ENCODE measurements at regions not wholly inside any gene's neighbourhood (a gene's known extent, or its start where the extent isn't known, plus 50 kb on each side); places are given as distances from the start of the nearest gene placed in this dataset.

DNA sequence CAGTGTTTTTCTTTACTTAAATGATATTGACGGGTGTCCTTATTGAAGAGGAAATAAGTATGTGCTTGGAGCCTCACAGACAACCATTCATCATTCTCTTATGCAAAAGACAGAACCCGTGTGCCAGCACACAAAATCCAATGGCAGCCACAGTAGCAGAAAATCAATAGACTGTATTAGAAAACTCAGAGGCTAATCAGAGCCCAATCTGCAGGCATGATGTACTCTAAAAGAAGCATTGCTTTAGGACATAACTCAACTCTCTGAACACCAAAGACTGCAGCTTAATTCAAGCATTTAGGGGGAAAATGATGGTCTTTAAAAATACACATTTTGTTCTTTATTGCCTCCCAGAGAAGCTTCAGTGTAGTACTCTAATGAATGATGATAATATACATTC, 476.9 kb downstream of the PDHA2 start:
- H3K27ac ChIP-seq (ENCODE audit: low read depth, low read length): no peak overlapping the region
- H3K79me2 ChIP-seq (ENCODE audit: control insufficient read depth, low read length): no peaks in the 10 kb centered on the region

GRCh38 chr4:96317891-96318290, 478.0 kb downstream of the PDHA2 start:
- Histone ChIP-seq H3K4me2 (ENCODE audit: low read length) (no peak overlapping the region), H3K79me2 (ENCODE audit: control insufficient read depth, low read length) (no peaks in the 10 kb centered on the region), H3K4me1 (ENCODE audit: control insufficient read depth, low read length) (no peaks in the 10 kb centered on the region), H3K27me3 (ENCODE audit: control insufficient read depth, low read length) (no peaks in the 10 kb centered on the region), H3F3A (ENCODE audit: control insufficient read depth, insufficient read depth) (no peaks in the 10 kb centered on the region), H3K9me2 (replicated peaks; ENCODE audit: control insufficient read depth, low read length) (no peaks in the 10 kb centered on the region), H3K27ac (ENCODE audit: low read depth, low read length) (no peak overlapping the region), H4K20me1 (ENCODE audit: control insufficient read depth, insufficient read depth, low read depth, low read length) (no peaks in the 10 kb centered on the region), H3K4me3 (ENCODE audit: low read length) (no peak overlapping the region), H3K9me3 (ENCODE audit: control insufficient read depth, insufficient read depth, low read length) (no peaks in the 10 kb centered on the region), H3K36me3 (ENCODE audit: control insufficient read depth, low read length) (no peaks in the 10 kb centered on the region)
- TF ChIP-seq EZH2phosphoT487 (IDR thresholded peaks at IDR 0.05; ENCODE audit: borderline replicate concordance, low read length) (no peak), CTCF (IDR thresholded peaks at IDR 0.05; ENCODE audit: low read depth, low read length, poor library complexity, severe bottlenecking) (no peak)

More for the DNA sequence above, 476.9 kb downstream of the PDHA2 start:
- Histone ChIP-seq H3K4me1 (ENCODE audit: control insufficient read depth, low read length) (no peaks in the 10 kb centered on the region), H3K9me2 (replicated peaks; ENCODE audit: control insufficient read depth, low read length) (no peaks in the 10 kb centered on the region), H4K20me1 (ENCODE audit: control insufficient read depth, insufficient read depth, low read depth, low read length) (no peaks in the 10 kb centered on the region), H3F3A (ENCODE audit: control insufficient read depth, insufficient read depth) (no peaks in the 10 kb centered on the region), H3K4me2 (ENCODE audit: low read length) (no peak overlapping the region), H3K9me3 (ENCODE audit: control insufficient read depth, insufficient read depth, low read length) (no peaks in the 10 kb centered on the region), H3K4me3 (ENCODE audit: low read length) (no peak overlapping the region), H3K36me3 (ENCODE audit: control insufficient read depth, low read length) (no peaks in the 10 kb centered on the region), H3K27me3 (ENCODE audit: control insufficient read depth, low read length) (no peaks in the 10 kb centered on the region)
- TF ChIP-seq EZH2phosphoT487 (IDR thresholded peaks at IDR 0.05; ENCODE audit: borderline replicate concordance, low read length): no peak
- no peak for TF ChIP-seq CTCF (IDR thresholded peaks at IDR 0.05; ENCODE audit: low read depth, low read length, poor library complexity, severe bottlenecking)

- no peak for TF ChIP-seq CTCF (IDR thresholded peaks at IDR 0.05; ENCODE audit: low read depth, low read length, poor library complexity, severe bottlenecking)
- Histone ChIP-seq H3K27me3 (ENCODE audit: control insufficient read depth, low read length) (no peaks in the 10 kb centered on the region), H3K79me2 (ENCODE audit: control insufficient read depth, low read length) (no peaks in the 10 kb centered on the region), H3K9me3 (ENCODE audit: control insufficient read depth, insufficient read depth, low read length) (no peaks in the 10 kb centered on the region), H3K9me2 (replicated peaks; ENCODE audit: control insufficient read depth, low read length) (no peaks in the 10 kb centered on the region), H4K20me1 (ENCODE audit: control insufficient read depth, insufficient read depth, low read depth, low read length) (no peaks in the 10 kb centered on the region), H3F3A (ENCODE audit: control insufficient read depth, insufficient read depth) (no peaks in the 10 kb centered on the region), H3K4me1 (ENCODE audit: control insufficient read depth, low read length) (no peaks in the 10 kb centered on the region), H3K36me3 (ENCODE audit: control insufficient read depth, low read length) (no peaks in the 10 kb centered on the region), H3K4me2 (ENCODE audit: low read length) (no peak overlapping the region), H3K27ac (ENCODE audit: low read depth, low read length) (no peak overlapping the region), H3K4me3 (ENCODE audit: low read length) (no peak overlapping the region)
Observed at GRCh38 chr4:96326846-96327245, 487.0 kb downstream of the PDHA2 start.

DNA sequence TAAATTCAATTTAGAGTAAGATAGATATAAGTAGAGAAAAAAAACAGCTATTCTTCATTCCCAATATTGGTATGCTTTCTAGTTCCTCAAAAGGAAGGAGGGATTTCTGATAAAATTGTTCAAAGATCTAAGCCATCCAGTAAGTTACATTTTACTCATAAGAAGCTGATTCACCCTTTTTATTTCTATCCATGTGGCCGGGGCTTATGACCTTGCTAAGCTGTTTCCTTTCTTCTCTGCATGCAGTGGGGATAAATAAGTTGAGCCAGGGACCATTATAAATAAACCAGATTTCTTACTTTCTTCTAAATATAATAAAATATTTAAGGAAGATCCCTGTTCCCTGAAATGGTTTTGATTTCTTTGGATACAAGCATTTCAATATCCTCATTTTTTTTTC, 502.3 kb downstream of the PDHA2 start:
- Histone ChIP-seq H3K36me3 (ENCODE audit: control insufficient read depth, low read length) (no peaks in the 10 kb centered on the region), H4K20me1 (ENCODE audit: control insufficient read depth, insufficient read depth, low read depth, low read length) (no peaks in the 10 kb centered on the region), H3K9me2 (replicated peaks; ENCODE audit: control insufficient read depth, low read length) (no peaks in the 10 kb centered on the region), H3K4me1 (ENCODE audit: control insufficient read depth, low read length) (no peaks in the 10 kb centered on the region), H3K4me3 (ENCODE audit: low read length) (no peak overlapping the region), H3K27ac (ENCODE audit: low read depth, low read length) (no peak overlapping the region), H3K79me2 (ENCODE audit: control insufficient read depth, low read length) (no peaks in the 10 kb centered on the region), H3K9me3 (ENCODE audit: control insufficient read depth, insufficient read depth, low read length) (no peaks in the 10 kb centered on the region), H3K27me3 (ENCODE audit: control insufficient read depth, low read length) (no peaks in the 10 kb centered on the region), H3K4me2 (ENCODE audit: low read length) (no peak overlapping the region), H3F3A (ENCODE audit: control insufficient read depth, insufficient read depth) (no peaks in the 10 kb centered on the region)
- TF ChIP-seq EZH2phosphoT487 (IDR thresholded peaks at IDR 0.05; ENCODE audit: borderline replicate concordance, low read length) (no peak), CTCF (IDR thresholded peaks at IDR 0.05; ENCODE audit: low read depth, low read length, poor library complexity, severe bottlenecking) (no peak)

All from DOHH2 (cell line).